SK-N-SH (cell line): ENCODE measurements at regions not wholly inside any gene's neighbourhood (a gene's known extent, or its start where the extent isn't known, plus 50 kb on each side); places are given as distances from the start of the nearest gene placed in this dataset.

Experiments used
- CTCF ChIA-PET: fragments of 300-600, 350-600 bp; formaldehyde crosslinking; extraction: SDS; loops from one replicate; lab custom pipeline; 2021; lab: Yijun Ruan, JAX
- POLR2A ChIA-PET: fragments of 350-600 bp; sonication (Branson Sonifier 250); formaldehyde crosslinking; extraction: SDS; loops from one replicate; lab custom pipeline; 2020; ENCODE audit warnings: antibody characterized with exemption, inconsistent platforms; lab: Yijun Ruan, JAX
- DNase-seq: peaks from one replicate; pipeline ENCODE4 v3.0.0; 2012
- H2AFZ ChIP-seq: fragments of 200-600 bp; sonication (generic); 2 replicates; pipeline ENCODE4 v1.8.1; 2016; ENCODE audit warnings: antibody characterized with exemption, mild to moderate bottlenecking, low read depth
- H3F3A ChIP-seq: fragments of 200-600 bp; sonication (generic); replicated peaks from 2 replicates; pipeline ENCODE3; 2016; ENCODE audit warnings: antibody characterized with exemption, mild to moderate bottlenecking; ENCODE audit not compliant: insufficient read depth
- H3K27ac ChIP-seq, 2 experiments: fragments of 200-500 bp in 1 of 2; fragments of 200-600 bp in 1 of 2; sonication (Bioruptor generic) in 1 of 2; sonication (generic), shearing (Covaris generic) in 1 of 2; 2 replicates each; pipeline versions ENCODE4 v1.5.1 to v1.6.1; 2014 to 2016; ENCODE audit warnings: low read depth in 2 of 2, inconsistent platforms in 1 of 2, low read length in 1 of 2, mild to moderate bottlenecking in 1 of 2, mixed read lengths in 1 of 2
- H3K27me3 ChIP-seq: fragments of 200-600 bp; sonication (generic), shearing (Covaris generic); 2 replicates; pipeline ENCODE4 v1.6.1; 2016; ENCODE audit warnings: mixed run types; ENCODE audit not compliant: insufficient read depth
- H3K36me3 ChIP-seq, 2 experiments: fragments of 200-500 bp in 1 of 2; fragments of 200-600 bp in 1 of 2; sonication (Bioruptor generic) in 1 of 2; sonication (generic) in 1 of 2; replicated peaks in 1 of 2; 2 replicates each; pipeline versions ENCODE3 to v1.5.1; 2014 to 2016; ENCODE audit warnings: low read length in 1 of 2, mild to moderate bottlenecking in 1 of 2; ENCODE audit not compliant: insufficient read depth in 2 of 2, control insufficient read depth in 1 of 2
- H3K4me1 ChIP-seq, 2 experiments: fragments of 200-500 bp in 1 of 2; fragments of 200-600 bp in 1 of 2; sonication (Bioruptor generic) in 1 of 2; sonication (generic), shearing (Covaris generic) in 1 of 2; 2 replicates each; pipeline versions ENCODE4 v1.5.1 to v1.6.1; 2014 to 2016; ENCODE audit warnings: low read depth in 1 of 2, low read length in 1 of 2, mixed run types in 1 of 2; ENCODE audit not compliant: insufficient read depth in 2 of 2, control insufficient read depth in 1 of 2
- H3K4me2 ChIP-seq: fragments of 200-600 bp; sonication (generic), shearing (Covaris generic); 2 replicates; pipeline ENCODE4 v1.6.1; 2017; ENCODE audit warnings: mixed run types
- H3K4me3 ChIP-seq, 2 experiments: fragments of 200-500 bp in 1 of 2; fragments of 200-600 bp in 1 of 2; sonication (Bioruptor generic) in 1 of 2; sonication (generic), shearing (Covaris generic) in 1 of 2; 2 replicates each; pipeline versions ENCODE4 v1.5.1 to v1.8.1; 2014 to 2016; ENCODE audit warnings: low read depth in 2 of 2, inconsistent platforms in 1 of 2, low read length in 1 of 2, mild to moderate bottlenecking in 1 of 2, mixed read lengths in 1 of 2, moderate library complexity in 1 of 2
- H3K79me2 ChIP-seq: fragments of 200-600 bp; sonication (generic); 2 replicates; pipeline ENCODE4 v1.8.1; 2017; ENCODE audit warnings: mild to moderate bottlenecking; ENCODE audit not compliant: insufficient read depth
- H3K9ac ChIP-seq: fragments of 200-600 bp; sonication (generic); 2 replicates; pipeline ENCODE4 v1.6.1; 2017; ENCODE audit warnings: mixed run types
- H3K9me2 ChIP-seq: fragments of 200-600 bp; sonication (generic); 2 replicates; pipeline ENCODE4 v1.6.1; 2017; ENCODE audit warnings: mixed run types
- H3K9me3 ChIP-seq: fragments of 200-600 bp; sonication (generic); 2 replicates; pipeline ENCODE4 v1.6.1; 2017; ENCODE audit warnings: mixed run types, mild to moderate bottlenecking, moderate library complexity
- H4K20me1 ChIP-seq: fragments of 200-600 bp; sonication (generic); 2 replicates; pipeline ENCODE4 v1.6.1; 2017; ENCODE audit warnings: mild to moderate bottlenecking, mixed run types; ENCODE audit not compliant: insufficient read depth
- CHD2 ChIP-seq: fragments of 150-350 bp; IDR thresholded peaks from 2 replicates; pipeline ENCODE4 v1.6.1; 2018; ENCODE audit warnings: low read length; ENCODE audit not compliant: partially characterized antibody
- FOSL2 ChIP-seq: IDR thresholded peaks from 2 replicates; pipeline ENCODE4 v1.4.0; 2012; ENCODE audit warnings: low read depth, mild to moderate bottlenecking, moderate library complexity, borderline replicate concordance
- FOXJ3 ChIP-seq: sonication (generic); formaldehyde crosslinking; IDR thresholded peaks from 2 replicates; pipeline ENCODE4 v1.5.1; 2020; ENCODE audit warnings: mild to moderate bottlenecking, missing genetic modification reagents
- FOXM1 ChIP-seq: IDR thresholded peaks from 2 replicates; pipeline ENCODE4 v1.4.0; 2012; ENCODE audit warnings: low read depth, mild to moderate bottlenecking
- GATA2 ChIP-seq: sonication (generic); formaldehyde crosslinking; IDR thresholded peaks from 2 replicates; pipeline ENCODE4 v1.5.0; 2020; ENCODE audit warnings: mild to moderate bottlenecking, missing genetic modification reagents
- IRF3 ChIP-seq: fragments of 150-350 bp; IDR thresholded peaks from 2 replicates; pipeline ENCODE4 v1.6.1; 2016; ENCODE audit warnings: mild to moderate bottlenecking, low read depth, low read length
- MAX ChIP-seq: IDR thresholded peaks from 2 replicates; pipeline ENCODE4 v1.4.0; 2012; ENCODE audit warnings: low read depth
- MEF2A ChIP-seq: IDR thresholded peaks from 2 replicates; pipeline ENCODE4 v1.4.0; 2012; ENCODE audit warnings: low read depth, borderline replicate concordance
- MXI1 ChIP-seq: IDR thresholded peaks from 2 replicates; pipeline ENCODE4 v1.6.1; 2012; ENCODE audit warnings: mild to moderate bottlenecking, low read depth, low read length, improper control_type of control experiment
- NFIC ChIP-seq: IDR thresholded peaks from 2 replicates; pipeline ENCODE4 v1.4.0; 2012; ENCODE audit warnings: borderline replicate concordance
- RAD21 ChIP-seq: IDR thresholded peaks from 2 replicates; pipeline ENCODE4 v1.6.1; 2012; ENCODE audit warnings: mild to moderate bottlenecking, low read length
- RCOR1 ChIP-seq: fragments of 150-350 bp; IDR thresholded peaks from 2 replicates; pipeline ENCODE4 v1.6.1; 2017; ENCODE audit warnings: antibody characterized with exemption, low read length
- REST ChIP-seq: IDR thresholded peaks from 2 replicates; pipeline ENCODE4 v1.6.1; 2012; ENCODE audit warnings: mild to moderate bottlenecking, low read depth, low read length, moderate library complexity
- RFX5 ChIP-seq: IDR thresholded peaks from 2 replicates; pipeline ENCODE4 v1.6.1; 2012; ENCODE audit warnings: mild to moderate bottlenecking, improper control_type of control experiment, low read length
- SMC3 ChIP-seq: IDR thresholded peaks from 2 replicates; pipeline ENCODE4 v1.6.1; 2012; ENCODE audit warnings: low read depth, low read length, improper control_type of control experiment
- YY1 ChIP-seq: IDR thresholded peaks from 2 replicates; pipeline ENCODE4 v1.4.0; 2012; ENCODE audit warnings: low read depth, mild to moderate bottlenecking
- WGBS: methylation state at CpG from one replicate; pipeline ENCODE4 v1.1.6; 2017; ENCODE audit warnings: low lambda C conversion rate; 5-methylcytosine and 5-hydroxymethylcytosine counted together

DNA sequence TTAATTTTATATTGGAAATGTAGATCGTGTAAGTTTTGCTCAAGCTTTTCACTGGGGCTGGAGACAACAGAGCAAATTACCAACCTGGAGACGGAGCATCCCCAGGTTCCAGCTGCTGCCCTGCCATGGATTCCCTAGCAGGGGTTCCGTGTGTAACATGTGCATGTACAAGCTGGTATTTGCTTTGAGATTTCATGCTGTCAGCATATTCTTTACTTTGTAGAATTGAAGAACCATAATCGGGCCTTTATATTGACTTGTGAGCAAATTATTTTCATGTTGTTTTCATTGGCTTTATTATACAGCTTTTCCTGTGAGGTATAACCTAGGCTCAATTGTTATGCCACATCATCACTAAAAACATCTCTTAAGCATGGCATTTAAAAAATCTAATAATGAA, 369.2 kb upstream of the COBL start:
- Histone ChIP-seq H3K4me1 (no peaks in the 10 kb centered on the region), H3K27me3 (no peaks in the 10 kb centered on the region), H3K9me3 (no peaks in the 10 kb centered on the region; the same call in 1 of the 2 replicates), H3K36me3 (no peaks in the 10 kb centered on the region), H3K9ac (no peak overlapping the region), H3K9me2 (peaks cover 4% of the 10 kb centered on the region; the same call in 1 of the 2 replicates), H2AFZ (no peak overlapping the region), H3K4me3 (no peak overlapping the region), H3F3A (no peaks in the 10 kb centered on the region), H3K79me2 (no peaks in the 10 kb centered on the region), H3K27ac (no peak overlapping the region), H3K4me2 (no peak overlapping the region)
- DNase-seq = no peak
- CTCF ChIA-PET = no interaction called here
- POLR2A ChIA-PET = no interaction called here
- WGBS = 26% methylated on average over 4 of the region's 4 CpGs
- TF ChIP-seq RAD21 (no peak), SMC3 (no peak)
- TF ChIP-seq, all 33 proteins: peak for 0
- H4K20me1 ChIP-seq = no peaks in the 10 kb centered on the region

GRCh38 chr7:51680594-51681399, 364.2 kb upstream of the COBL start:
- TF ChIP-seq RCOR1 = no peak
- TF ChIP-seq YY1 = no peak
- no peak for TF ChIP-seq GATA2 (CRISPR knock-in tag)
- TF ChIP-seq NFIC = no peak
- no peak for TF ChIP-seq MEF2A
- TF ChIP-seq FOXM1 = no peak
- TF ChIP-seq CHD2 = no peak
- no peak for TF ChIP-seq MAX
- TF ChIP-seq FOSL2 = no peak
- no peak for TF ChIP-seq IRF3
- TF ChIP-seq REST = no peak
- TF ChIP-seq MXI1 = no peak
- TF ChIP-seq FOXJ3 = no peak
- TF ChIP-seq RFX5 = no peak
- Histone ChIP-seq H3K27me3 (no peaks in the 10 kb centered on the region), H3K4me2 (no peak overlapping the region), H3K4me1 (no peaks in the 10 kb centered on the region), H4K20me1 (no peaks in the 10 kb centered on the region), H3K4me3 (no peak overlapping the region), H3F3A (no peaks in the 10 kb centered on the region), H3K27ac (no peak overlapping the region), H2AFZ (no peak overlapping the region), H3K79me2 (no peaks in the 10 kb centered on the region), H3K9me2 (no peaks in the 10 kb centered on the region), H3K9me3 (peaks cover 4% of the 10 kb centered on the region; the same call in 1 of the 2 replicates), H3K9ac (no peak overlapping the region), H3K36me3 (no peaks in the 10 kb centered on the region)
- ChIA-PET POLR2A (no interaction called here), CTCF (interaction anchor here (0.6 to 1.4 kb wide), 2 partner anchors 20 to 90 kb away, joined by 3 read pairs; no protein-coding TSS in a partner anchor)
- WGBS = 15% methylated on average over 13 of the region's 13 CpGs
- no peak for DNase-seq
